Endothelial cell (in vitro differentiated cells): ENCODE measurements at regions not wholly inside any gene's neighbourhood (a gene's known extent, or its start where the extent isn't known, plus 50 kb on each side); places are given as distances from the start of the nearest gene placed in this dataset.

Experiments used
- DNase-seq: peaks from one replicate; pipeline ENCODE4 v3.0.0; 2021; ENCODE audit warnings: low spot score
- H3K27ac Mint-ChIP-seq: one replicate; pipeline ENCODE4 v1.8.0; 2021; ENCODE audit warnings: mixed read lengths, inconsistent platforms; ENCODE audit not compliant: unreplicated experiment
- H3K27me3 Mint-ChIP-seq: one replicate; pipeline ENCODE4 v1.8.0; 2021; ENCODE audit warnings: mild to moderate bottlenecking, moderate library complexity, mixed read lengths, inconsistent platforms; ENCODE audit not compliant: unreplicated experiment
- H3K36me3 Mint-ChIP-seq: one replicate; pipeline ENCODE4 v1.8.0; 2021; ENCODE audit warnings: mild to moderate bottlenecking, low read depth, mixed read lengths, inconsistent platforms; ENCODE audit not compliant: unreplicated experiment
- H3K4me1 Mint-ChIP-seq: one replicate; pipeline ENCODE4 v1.8.0; 2021; ENCODE audit warnings: mild to moderate bottlenecking, mixed read lengths, inconsistent platforms; ENCODE audit not compliant: unreplicated experiment
- H3K4me3 Mint-ChIP-seq: one replicate; pipeline ENCODE4 v1.8.0; 2021; ENCODE audit warnings: mild to moderate bottlenecking, mixed read lengths, inconsistent platforms; ENCODE audit not compliant: unreplicated experiment
- H3K9me3 Mint-ChIP-seq: one replicate; pipeline ENCODE4 v1.8.0; 2021; ENCODE audit warnings: mixed read lengths, inconsistent platforms; ENCODE audit not compliant: unreplicated experiment
- CTCF ChIP-seq: fragments of 200-600 bp; sonication (generic); IDR thresholded peaks from one replicate; pipeline ENCODE4 v1.5.0; 2021; ENCODE audit warnings: antibody characterized with exemption; ENCODE audit not compliant: unreplicated experiment

DNA sequence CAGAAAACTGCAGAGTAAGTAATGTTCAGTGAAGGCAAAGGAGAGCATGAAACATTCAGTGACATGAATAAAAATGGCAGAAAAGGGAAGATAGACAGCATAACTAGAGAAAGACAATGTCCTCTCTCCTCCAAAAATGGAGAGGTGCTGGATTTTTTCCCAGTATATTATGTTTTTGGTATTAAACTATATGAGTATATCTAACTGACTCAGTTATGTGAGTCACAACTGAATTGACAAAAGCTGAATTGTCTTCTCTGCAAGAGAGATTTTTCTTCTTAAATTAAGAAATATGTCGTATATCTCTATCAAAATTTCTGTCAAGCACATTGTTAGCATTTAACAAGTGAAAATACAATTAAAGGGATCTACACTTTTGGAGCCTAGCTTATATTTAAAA, 375.1 kb downstream of the CHSY3 start:
- Mint-ChIP-seq H3K9me3 (no peaks in the 10 kb centered on the region), H3K27ac (no peak overlapping the region), H3K4me1 (no peaks in the 10 kb centered on the region), H3K27me3 (peaks cover 3% of the 10 kb centered on the region), H3K36me3 (no peaks in the 10 kb centered on the region), H3K4me3 (no peak overlapping the region)
- no peak for DNase-seq
- TF ChIP-seq CTCF = no peak

- Mint-ChIP-seq H3K27me3 (peaks cover 3% of the 10 kb centered on the region), H3K36me3 (no peaks in the 10 kb centered on the region), H3K4me3 (no peak overlapping the region), H3K9me3 (no peaks in the 10 kb centered on the region), H3K4me1 (no peaks in the 10 kb centered on the region), H3K27ac (no peak overlapping the region)
- TF ChIP-seq CTCF = no peak
- DNase-seq = no peak
Measured at GRCh38 chr5:130278136-130278535, 373.9 kb downstream of the CHSY3 start.

DNA sequence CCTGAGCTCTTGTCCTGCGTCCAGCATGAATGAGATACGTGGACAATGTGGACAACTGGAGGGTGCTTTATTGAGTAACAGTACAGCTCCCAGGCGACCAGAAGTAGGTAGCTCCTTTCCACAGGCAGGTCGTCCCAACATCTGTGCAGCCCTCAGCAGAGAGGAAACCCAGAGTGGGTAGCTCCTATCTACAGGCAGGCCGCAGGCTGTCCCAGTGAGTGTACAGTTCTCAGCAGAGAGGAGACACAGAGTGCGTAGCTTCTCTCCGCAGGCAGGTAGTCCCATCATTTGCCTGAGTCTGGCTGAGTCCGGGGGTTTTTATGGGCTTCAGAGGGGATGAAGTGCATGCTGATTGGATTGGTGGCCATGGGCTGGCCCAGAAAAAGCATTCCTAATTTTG, 373.3 kb downstream of the CHSY3 start:
- H3K4me1 Mint-ChIP-seq = no peaks in the 10 kb centered on the region
- H3K27ac Mint-ChIP-seq = no peak overlapping the region
- H3K27me3 Mint-ChIP-seq = peaks cover 3% of the 10 kb centered on the region
- no peak for DNase-seq
- no peaks in the 10 kb centered on the region for H3K36me3 Mint-ChIP-seq
- no peak for TF ChIP-seq CTCF
- no peak overlapping the region for H3K4me3 Mint-ChIP-seq
- H3K9me3 Mint-ChIP-seq = no peaks in the 10 kb centered on the region

- peaks cover 3% of the 10 kb centered on the region for H3K27me3 Mint-ChIP-seq
- H3K4me3 Mint-ChIP-seq = no peak overlapping the region
- H3K9me3 Mint-ChIP-seq = no peaks in the 10 kb centered on the region
- DNase-seq = no peak
- H3K27ac Mint-ChIP-seq = no peak overlapping the region
- no peak for TF ChIP-seq CTCF
- no peaks in the 10 kb centered on the region for H3K36me3 Mint-ChIP-seq
- no peaks in the 10 kb centered on the region for H3K4me1 Mint-ChIP-seq
Measured at GRCh38 chr5:130277002-130277401, 372.7 kb downstream of the CHSY3 start.

DNA sequence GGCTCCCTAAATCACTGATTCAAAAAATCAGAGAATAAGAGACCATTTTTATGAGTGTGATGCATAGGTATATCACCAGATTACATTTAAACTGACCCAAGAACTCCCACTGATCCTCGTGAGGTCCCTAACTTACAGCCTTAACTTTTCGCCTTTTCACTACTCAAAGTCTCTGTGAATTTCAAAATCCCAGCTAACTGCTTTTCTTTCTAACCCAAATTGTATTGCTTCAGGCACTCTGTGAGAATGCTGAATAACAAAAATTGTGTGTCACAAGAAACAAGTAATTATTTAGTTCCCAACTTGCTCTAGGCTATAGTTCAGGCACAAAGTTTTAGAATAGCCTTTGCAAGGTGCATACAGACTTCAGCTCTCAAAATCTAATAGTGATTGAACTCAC, 368.6 kb downstream of the CHSY3 start:
- H3K4me1 Mint-ChIP-seq = no peaks in the 10 kb centered on the region
- H3K36me3 Mint-ChIP-seq = no peaks in the 10 kb centered on the region
- DNase-seq = no peak
- no peaks in the 10 kb centered on the region for H3K9me3 Mint-ChIP-seq
- H3K27ac Mint-ChIP-seq = no peak overlapping the region
- TF ChIP-seq CTCF = no peak
- peaks cover 3% of the 10 kb centered on the region for H3K27me3 Mint-ChIP-seq
- no peak overlapping the region for H3K4me3 Mint-ChIP-seq
